Trophoblast cell (in vitro differentiated cells and primary cell): ENCODE measurements at regions not wholly inside any gene's neighbourhood (a gene's known extent, or its start where the extent isn't known, plus 50 kb on each side); places are given as distances from the start of the nearest gene placed in this dataset.

ENCODE experiments used
- DNase-seq, 2 donors: peaks; one replicate each; pipeline ENCODE4 v3.0.0-alpha.2; 2016
- H2AFZ ChIP-seq: 2 replicates; pipeline ENCODE4 v1.6.1; 2013; ENCODE audit warnings: low read length, moderate library complexity, mild to moderate bottlenecking; ENCODE audit not compliant: insufficient read depth, poor library complexity
- H2AK5ac ChIP-seq: 2 replicates; pipeline ENCODE4 v1.6.1; 2013; ENCODE audit warnings: mild to moderate bottlenecking, low read length
- H2BK120ac ChIP-seq: 2 replicates; pipeline ENCODE4 v1.6.1; 2013; ENCODE audit warnings: low read length, mild to moderate bottlenecking, moderate library complexity; ENCODE audit not compliant: insufficient read depth, poor library complexity
- H2BK12ac ChIP-seq: 2 replicates; pipeline ENCODE4 v1.6.1; 2013; ENCODE audit warnings: mild to moderate bottlenecking, low read length, moderate library complexity
- H2BK5ac ChIP-seq: 2 replicates; pipeline ENCODE4 v1.6.1; 2013; ENCODE audit warnings: low read length, low read depth, moderate library complexity, mild to moderate bottlenecking; ENCODE audit not compliant: poor library complexity
- H3K14ac ChIP-seq: 2 replicates; pipeline ENCODE4 v1.6.1; 2013; ENCODE audit warnings: mild to moderate bottlenecking, low read length
- H3K18ac ChIP-seq: 2 replicates; pipeline ENCODE4 v1.6.1; 2013; ENCODE audit warnings: mild to moderate bottlenecking, low read length
- H3K23ac ChIP-seq: 2 replicates; pipeline ENCODE4 v1.6.1; 2013; ENCODE audit warnings: low read length
- H3K27ac ChIP-seq: 2 replicates; pipeline ENCODE4 v1.5.1; 2013; ENCODE audit warnings: low read depth, mild to moderate bottlenecking, inconsistent platforms, low read length, moderate library complexity
- H3K27me3 ChIP-seq: 2 replicates; pipeline ENCODE4 v1.6.1; 2013; ENCODE audit warnings: inconsistent platforms, mild to moderate bottlenecking, low read length, moderate library complexity; ENCODE audit not compliant: insufficient read depth
- H3K36me3 ChIP-seq, 2 experiments: 1 replicate in 1 of 2; 2 replicates in 1 of 2; pipeline ENCODE4 v1.6.1; 2013; ENCODE audit warnings: low read length in 2 of 2, mild to moderate bottlenecking in 2 of 2, moderate library complexity in 1 of 2; ENCODE audit not compliant: insufficient read depth in 2 of 2, control insufficient read depth in 1 of 2
- H3K4ac ChIP-seq: 2 replicates; pipeline ENCODE4 v1.6.1; 2013; ENCODE audit warnings: low read depth, mild to moderate bottlenecking, low read length, moderate library complexity
- H3K4me1 ChIP-seq, 2 experiments: 1 replicate in 1 of 2; 2 replicates in 1 of 2; pipeline ENCODE4 v1.6.1; 2013; ENCODE audit warnings: low read length in 2 of 2, mild to moderate bottlenecking in 2 of 2, moderate library complexity in 1 of 2; ENCODE audit not compliant: insufficient read depth in 2 of 2, control insufficient read depth in 1 of 2
- H3K4me2 ChIP-seq: 2 replicates; pipeline ENCODE4 v1.6.1; 2013; ENCODE audit warnings: inconsistent platforms, mild to moderate bottlenecking, low read length, moderate library complexity
- H3K4me3 ChIP-seq: 2 replicates; pipeline ENCODE4 v1.5.1; 2013; ENCODE audit warnings: mild to moderate bottlenecking, low read depth, low read length, inconsistent platforms
- H3K79me1 ChIP-seq: one replicate; pipeline ENCODE4 v1.6.1; 2013; ENCODE audit warnings: low read length
- H3K79me2 ChIP-seq: 2 replicates; pipeline ENCODE4 v1.6.1; 2013; ENCODE audit warnings: low read length, mild to moderate bottlenecking; ENCODE audit not compliant: control insufficient read depth, insufficient read depth, poor library complexity
- H3K9ac ChIP-seq: 2 replicates; pipeline ENCODE4 v1.6.1; 2013; ENCODE audit warnings: mild to moderate bottlenecking, low read length
- H3K9me3 ChIP-seq: 2 replicates; pipeline ENCODE4 v1.6.1; 2013; ENCODE audit warnings: low read depth, mild to moderate bottlenecking, control low read depth, inconsistent platforms, low read length; ENCODE audit not compliant: insufficient read depth
- H4K12ac ChIP-seq: 2 replicates; pipeline ENCODE4 v1.6.1; 2013; ENCODE audit warnings: low read depth, mild to moderate bottlenecking, low read length, moderate library complexity
- H4K8ac ChIP-seq: 2 replicates; pipeline ENCODE4 v1.6.1; 2013; ENCODE audit warnings: low read depth, mild to moderate bottlenecking, low read length, moderate library complexity
- H4K91ac ChIP-seq: one replicate; pipeline ENCODE4 v1.6.1; 2013; ENCODE audit warnings: low read depth, mild to moderate bottlenecking, low read length, moderate library complexity
- whole genome bisulfite sequencing: extraction: QIAGEN DNeasy Blood & Tissue Kit; methylation state at CpG from one replicate; pipeline ENCODE4 v1.1.7; 2013; ENCODE audit warnings: missing lambda C conversion rate; ENCODE audit not compliant: insufficient read length, insufficient coverage; ENCODE audit errors: extremely low coverage; 5-methylcytosine and 5-hydroxymethylcytosine counted together

DNA sequence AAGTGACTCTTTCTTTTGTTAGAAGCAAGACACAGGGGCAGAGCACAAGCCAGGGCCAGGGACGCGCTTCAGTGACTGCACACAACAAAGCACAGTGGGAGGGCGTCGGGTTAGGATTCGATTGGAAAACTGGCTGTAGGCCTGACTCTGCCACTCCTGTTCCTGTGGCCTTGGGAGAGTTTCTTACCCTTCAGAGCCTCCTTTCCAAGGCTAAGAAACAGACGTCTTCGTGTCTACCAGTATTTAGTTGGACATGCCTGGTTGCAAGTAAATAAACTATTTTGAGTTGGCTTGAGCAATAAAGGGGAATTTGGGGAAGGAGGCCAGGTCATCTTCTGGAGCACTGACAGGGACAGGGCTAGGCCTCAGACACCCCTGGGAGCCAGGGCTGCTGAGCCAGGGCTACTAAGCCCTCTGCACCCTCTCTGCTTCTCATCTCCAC, 549.1 kb downstream of the INSC start:
- no CpG with 5 or more reads among the region's 7 CpGs for WGBS

GRCh38 chr11:15665368-15665871, 550.7 kb downstream of the INSC start:
- Histone ChIP-seq H3K27ac (no peak overlapping the region), H3K4ac (no peak overlapping the region), H3K79me1 (no peaks in the 10 kb centered on the region), H3K4me2 (no peak overlapping the region), H3K4me3 (no peak overlapping the region), H4K12ac (no peak overlapping the region), H3K4me1 (peaks cover 0 to under 1% of the 10 kb centered on the region in 2 experiments), H3K27me3 (no peaks in the 10 kb centered on the region), H2BK12ac (no peak overlapping the region), H2AFZ (no peak overlapping the region), H4K8ac (no peak overlapping the region), H3K9ac (no peak overlapping the region), H3K18ac (no peak overlapping the region), H3K23ac (no peak overlapping the region), H2BK120ac (no peak overlapping the region), H3K14ac (no peak overlapping the region), H3K36me3 (no peaks in the 10 kb centered on the region), H4K91ac (no peak overlapping the region), H3K9me3 (no peaks in the 10 kb centered on the region), H2AK5ac (no peak overlapping the region), H3K79me2 (no peaks in the 10 kb centered on the region), H2BK5ac (no peak overlapping the region)
- peak; percentile 26 to 71 for DNase-seq
- no CpG with 5 or more reads among the region's 4 CpGs for WGBS

More for the DNA sequence above, 549.1 kb downstream of the INSC start:
- Histone ChIP-seq H3K79me1 (no peaks in the 10 kb centered on the region), H2AFZ (no peak overlapping the region), H3K79me2 (no peaks in the 10 kb centered on the region), H2BK120ac (no peak overlapping the region), H3K18ac (no peak overlapping the region), H3K9ac (no peak overlapping the region), H4K12ac (no peak overlapping the region), H4K91ac (no peak overlapping the region), H3K4me2 (no peak overlapping the region), H2AK5ac (no peak overlapping the region), H2BK5ac (no peak overlapping the region), H3K23ac (no peak overlapping the region), H2BK12ac (no peak overlapping the region), H3K27ac (no peak overlapping the region), H3K14ac (no peak overlapping the region), H3K9me3 (no peaks in the 10 kb centered on the region), H3K4ac (no peak overlapping the region), H3K4me3 (no peak overlapping the region), H3K27me3 (no peaks in the 10 kb centered on the region), H3K36me3 (no peaks in the 10 kb centered on the region), H3K4me1 (no peaks in the 10 kb centered on the region), H4K8ac (no peak overlapping the region)
- DNase-seq: no peak

- no CpG with 5 or more reads among the region's 3 CpGs for WGBS
- H2BK120ac ChIP-seq: no peak overlapping the region
Measured at GRCh38 chr11:15667127-15667725, 552.5 kb downstream of the INSC start.

GRCh38 chr11:15668718-15669117, 554.0 kb downstream of the INSC start:
- no CpG with 5 or more reads among the region's 3 CpGs for WGBS
- H3K23ac ChIP-seq: no peak overlapping the region
- no peak overlapping the region for H2AFZ ChIP-seq

More at GRCh38 chr11:15667127-15667725, 552.5 kb downstream of the INSC start:
- H3K79me1 ChIP-seq: no peaks in the 10 kb centered on the region
- H2BK12ac ChIP-seq: no peak overlapping the region
- H4K8ac ChIP-seq: no peak overlapping the region
- no peak overlapping the region for H4K91ac ChIP-seq
- no peak overlapping the region for H2AFZ ChIP-seq
- H4K12ac ChIP-seq: no peak overlapping the region
- no peak overlapping the region for H3K27ac ChIP-seq
- H3K27me3 ChIP-seq: no peaks in the 10 kb centered on the region
- no peak overlapping the region for H3K9ac ChIP-seq
- H3K4me1 ChIP-seq: peaks cover 2 to 3% of the 10 kb centered on the region in 2 experiments
- no peaks in the 10 kb centered on the region for H3K9me3 ChIP-seq
- H2BK5ac ChIP-seq: no peak overlapping the region
- no peaks in the 10 kb centered on the region for H3K36me3 ChIP-seq
- H3K4ac ChIP-seq: no peak overlapping the region
- H3K4me3 ChIP-seq: no peak overlapping the region
- no peak overlapping the region for H3K23ac ChIP-seq
- no peak for DNase-seq
- H3K14ac ChIP-seq: no peak overlapping the region
- no peaks in the 10 kb centered on the region for H3K79me2 ChIP-seq
- no peak overlapping the region for H3K18ac ChIP-seq
- no peak overlapping the region for H3K4me2 ChIP-seq
- no peak overlapping the region for H2AK5ac ChIP-seq

More at GRCh38 chr11:15668718-15669117, 554.0 kb downstream of the INSC start:
- no peak overlapping the region for H3K4me3 ChIP-seq
- no peak overlapping the region for H3K27ac ChIP-seq
- H3K27me3 ChIP-seq: no peaks in the 10 kb centered on the region
- H3K18ac ChIP-seq: no peak overlapping the region
- no peak overlapping the region for H3K14ac ChIP-seq
- no peak overlapping the region for H3K4ac ChIP-seq
- H3K36me3 ChIP-seq: no peaks in the 10 kb centered on the region
- H3K4me1 ChIP-seq: peaks cover 2 to 3% of the 10 kb centered on the region in 2 experiments
- H4K12ac ChIP-seq: no peak overlapping the region
- H4K8ac ChIP-seq: no peak overlapping the region
- no peak overlapping the region for H2AK5ac ChIP-seq
- no peak overlapping the region for H3K4me2 ChIP-seq
- no peak overlapping the region for H2BK120ac ChIP-seq
- H3K79me1 ChIP-seq: no peaks in the 10 kb centered on the region
- H3K79me2 ChIP-seq: no peaks in the 10 kb centered on the region
- no peaks in the 10 kb centered on the region for H3K9me3 ChIP-seq
- H4K91ac ChIP-seq: no peak overlapping the region
- no peak overlapping the region for H3K9ac ChIP-seq
- no peak overlapping the region for H2BK5ac ChIP-seq
- H2BK12ac ChIP-seq: no peak overlapping the region
- no peak for DNase-seq
